Esophagus muscularis mucosa (tissue), 4 donors: ENCODE measurements at regions not wholly inside any gene's neighbourhood (a gene's known extent, or its start where the extent isn't known, plus 50 kb on each side); places are given as distances from the start of the nearest gene placed in this dataset.

Experiments used
- DNase-seq: peaks from one replicate; pipeline ENCODE4 v3.0.0-alpha.2; 2017; ENCODE audit errors: extremely low spot score
- H3K27ac ChIP-seq, 4 donors: fragments of 200-600 bp; sonication (generic); replicated peaks in 1 of 4; 1 replicate in 3 of 4; 2 replicates in 1 of 4; pipeline ENCODE4 v1.5.1; 2016 to 2019; ENCODE audit warnings: mild to moderate bottlenecking in 1 of 4
- H3K27me3 ChIP-seq, 4 donors: fragments of 200-600 bp; sonication (generic); one replicate each; pipeline versions ENCODE4 v1.5.1 to v1.6.0; 2016 to 2019
- H3K36me3 ChIP-seq, 4 donors: fragments of 200-600 bp; sonication (generic); one replicate each; pipeline ENCODE4 v1.5.1; 2016 to 2019
- H3K4me1 ChIP-seq, 4 donors: fragments of 200-600 bp; sonication (generic); one replicate each; pipeline ENCODE4 v1.5.1; 2016 to 2019
- H3K4me3 ChIP-seq, 4 donors: fragments of 200-600 bp; sonication (generic); 1 replicate in 2 of 4; 2 replicates in 2 of 4; pipeline ENCODE4 v1.5.1; 2016 to 2019; ENCODE audit warnings: mild to moderate bottlenecking in 4 of 4, moderate library complexity in 1 of 4
- H3K9me3 ChIP-seq, 4 donors: fragments of 200-600 bp; sonication (generic); 1 replicate in 3 of 4; 2 replicates in 1 of 4; pipeline ENCODE4 v1.5.1; 2016 to 2019
- EP300 ChIP-seq: sonication (generic); formaldehyde crosslinking; IDR thresholded peaks from one replicate; pipeline ENCODE4 v1.6.1; 2017; ENCODE audit warnings: antibody characterized with exemption
- POLR2A ChIP-seq: fragments of 450-650 bp; IDR thresholded peaks from one replicate; pipeline ENCODE4 v1.6.1; 2017; ENCODE audit warnings: antibody characterized with exemption, moderate library complexity, mild to moderate bottlenecking, low read depth
- POLR2AphosphoS5 ChIP-seq, 2 donors: sonication (generic); formaldehyde crosslinking; IDR thresholded peaks; one replicate each; pipeline ENCODE4 v1.6.1; 2017; ENCODE audit warnings: antibody characterized with exemption in 2 of 2
- WGBS: methylation state at CpG from one replicate; pipeline ENCODE4 v1.1.5; 2018; 5-methylcytosine and 5-hydroxymethylcytosine counted together
- intact Hi-C: fragments of 100-400 bp; cut with DNase I; formaldehyde crosslinking; loops from one replicate; pipeline ENCODE4 v1.15.1; 2023
- TF ChIP-seq, protein P1 (sequence below), 3 experiments: fragments of 200-600 bp in 2 of 3; fragments of 450-650 bp in 1 of 3; sonication (generic) in 2 of 3; IDR thresholded peaks; one replicate each; pipeline ENCODE4 v1.5.1; 2017 to 2019; ENCODE audit warnings: antibody characterized with exemption in 3 of 3, mild to moderate bottlenecking in 2 of 3, moderate library complexity in 1 of 3

- H3K27ac ChIP-seq, result peak overlapping the region in 3 of 4 donors; percentile 20 to 41 (median 28)
- TF ChIP-seq POLR2AphosphoS5 (IDR thresholded peaks at IDR 0.05) (peak in 1 of 2 donors; percentile 12), EP300 (no peak)
- intact Hi-C loops, result no loop called here
- H3K36me3 ChIP-seq, result no peaks in the 10 kb centered on the region
- DNase-seq, result peak; percentile 68
- H3K9me3 ChIP-seq, result no peaks in the 10 kb centered on the region
- H3K27me3 ChIP-seq, result no peaks in the 10 kb centered on the region
- H3K4me1 ChIP-seq, result peaks cover 0 to 6% (median 0%) of the 10 kb centered on the region in 4 donors
- WGBS, result 66% methylated on average over 5 of the region's 5 CpGs
- no peak overlapping the region for H3K4me3 ChIP-seq
Measured at GRCh38 chr7:28301148-28301641, 111.1 kb upstream of the CREB5 start.

- no peak for DNase-seq
- H3K4me1 ChIP-seq, result peaks cover 0 to 1% (median 0%) of the 10 kb centered on the region in 4 donors
- H3K4me3 ChIP-seq, result no peak overlapping the region
- H3K27ac ChIP-seq, result no peak overlapping the region
- no peak for TF ChIP-seq POLR2AphosphoS5 (IDR thresholded peaks at IDR 0.05)
- H3K36me3 ChIP-seq, result no peaks in the 10 kb centered on the region
- intact Hi-C loops, result no loop called here
- H3K27me3 ChIP-seq, result no peaks in the 10 kb centered on the region
- H3K9me3 ChIP-seq, result no peaks in the 10 kb centered on the region
Measured at GRCh38 chr7:28304290-28304689, 108.0 kb upstream of the CREB5 start.

DNA sequence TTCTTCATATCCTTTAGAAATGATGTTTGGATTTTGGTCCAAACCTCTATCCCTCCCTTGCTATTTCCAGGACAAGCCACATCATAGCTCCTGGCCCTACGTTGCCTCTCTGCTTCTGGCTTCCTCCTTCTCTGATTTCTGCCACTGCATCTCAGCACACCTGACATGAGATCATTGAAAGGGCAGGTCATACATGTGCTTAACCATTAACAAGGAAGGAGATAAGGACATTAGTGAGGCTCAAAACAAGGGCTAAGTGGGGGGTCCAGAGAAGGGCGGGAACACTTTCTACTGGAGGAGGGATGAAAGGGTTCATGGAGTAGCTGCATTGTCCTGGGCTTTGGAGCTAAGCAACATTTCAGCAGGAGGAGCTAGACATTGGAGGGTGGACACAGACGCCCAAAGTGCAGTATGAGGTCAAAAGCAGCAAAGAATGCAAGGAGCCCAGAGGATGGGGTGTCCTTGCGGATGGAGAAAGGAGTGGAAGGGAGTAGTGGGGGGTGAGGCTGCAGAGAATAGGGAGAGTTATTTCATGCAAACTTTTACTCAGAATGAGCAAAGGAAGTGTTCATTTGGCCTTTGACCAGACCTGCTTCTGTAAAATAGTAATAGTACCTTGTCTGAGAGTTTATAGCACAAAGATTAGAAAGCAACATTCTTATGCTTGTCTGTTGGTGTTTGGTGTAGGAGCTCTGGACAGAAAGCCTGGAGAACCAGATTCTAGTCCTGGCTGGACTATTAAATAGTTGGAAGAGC is 102.4 kb upstream of the CREB5 start:
- H3K9me3 ChIP-seq, result no peaks in the 10 kb centered on the region
- H3K4me1 ChIP-seq, result no peaks in the 10 kb centered on the region
- H3K4me3 ChIP-seq, result no peak overlapping the region
- WGBS, result 68% methylated on average over 4 of the region's 4 CpGs
- intact Hi-C loops, result no loop called here
- DNase-seq, result peak; percentile 75
- no peak overlapping the region for H3K27ac ChIP-seq
- H3K36me3 ChIP-seq, result no peaks in the 10 kb centered on the region
- no peak for TF ChIP-seq POLR2A
- TF ChIP-seq EP300, result no peak
- TF ChIP-seq, protein P1, sequence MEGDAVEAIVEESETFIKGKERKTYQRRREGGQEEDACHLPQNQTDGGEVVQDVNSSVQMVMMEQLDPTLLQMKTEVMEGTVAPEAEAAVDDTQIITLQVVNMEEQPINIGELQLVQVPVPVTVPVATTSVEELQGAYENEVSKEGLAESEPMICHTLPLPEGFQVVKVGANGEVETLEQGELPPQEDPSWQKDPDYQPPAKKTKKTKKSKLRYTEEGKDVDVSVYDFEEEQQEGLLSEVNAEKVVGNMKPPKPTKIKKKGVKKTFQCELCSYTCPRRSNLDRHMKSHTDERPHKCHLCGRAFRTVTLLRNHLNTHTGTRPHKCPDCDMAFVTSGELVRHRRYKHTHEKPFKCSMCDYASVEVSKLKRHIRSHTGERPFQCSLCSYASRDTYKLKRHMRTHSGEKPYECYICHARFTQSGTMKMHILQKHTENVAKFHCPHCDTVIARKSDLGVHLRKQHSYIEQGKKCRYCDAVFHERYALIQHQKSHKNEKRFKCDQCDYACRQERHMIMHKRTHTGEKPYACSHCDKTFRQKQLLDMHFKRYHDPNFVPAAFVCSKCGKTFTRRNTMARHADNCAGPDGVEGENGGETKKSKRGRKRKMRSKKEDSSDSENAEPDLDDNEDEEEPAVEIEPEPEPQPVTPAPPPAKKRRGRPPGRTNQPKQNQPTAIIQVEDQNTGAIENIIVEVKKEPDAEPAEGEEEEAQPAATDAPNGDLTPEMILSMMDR (IDR thresholded peaks at IDR 0.05), result no peak
- no peak for TF ChIP-seq POLR2AphosphoS5 (IDR thresholded peaks at IDR 0.05)
- peaks cover 0 to 16% (median 0%) of the 10 kb centered on the region in 4 donors for H3K27me3 ChIP-seq

GRCh38 chr7:28310460-28310848 is 101.9 kb upstream of the CREB5 start:
- TF ChIP-seq POLR2A, result no peak
- no peak for TF ChIP-seq POLR2AphosphoS5 (IDR thresholded peaks at IDR 0.05)
- H3K27ac ChIP-seq, result no peak overlapping the region
- peaks cover 0 to 3% (median 0%) of the 10 kb centered on the region in 4 donors for H3K4me1 ChIP-seq
- DNase-seq, result no peak
- no peaks in the 10 kb centered on the region for H3K9me3 ChIP-seq
- H3K36me3 ChIP-seq, result no peaks in the 10 kb centered on the region
- H3K4me3 ChIP-seq, result no peak overlapping the region
- 80% methylated on average over 6 of the region's 6 CpGs for WGBS
- H3K27me3 ChIP-seq, result peaks cover 0 to 19% (median 0%) of the 10 kb centered on the region in 4 donors
- intact Hi-C loops, result no loop called here

GRCh38 chr7:28311670-28312069 is 100.6 kb upstream of the CREB5 start:
- intact Hi-C loops, result no loop called here
- no peak for TF ChIP-seq POLR2AphosphoS5 (IDR thresholded peaks at IDR 0.05)
- TF ChIP-seq EP300, result no peak
- TF ChIP-seq, protein P1 (IDR thresholded peaks at IDR 0.05), result no peak
- TF ChIP-seq POLR2A, result no peak
- Histone ChIP-seq H3K36me3 (no peaks in the 10 kb centered on the region), H3K9me3 (no peaks in the 10 kb centered on the region), H3K27ac (no peak overlapping the region), H3K4me1 (peaks cover 0 to 6% (median 2%) of the 10 kb centered on the region in 4 donors), H3K4me3 (no peak overlapping the region), H3K27me3 (peaks cover 0 to 27% (median 0%) of the 10 kb centered on the region in 4 donors)
- no peak for DNase-seq
- WGBS, result 86% methylated on average over 12 of the region's 12 CpGs

GRCh38 chr7:28312948-28313347 is 99.4 kb upstream of the CREB5 start:
- WGBS, result 97% methylated on average over 6 of the region's 6 CpGs
- Histone ChIP-seq H3K36me3 (no peaks in the 10 kb centered on the region), H3K9me3 (no peaks in the 10 kb centered on the region), H3K4me3 (no peak overlapping the region), H3K27ac (no peak overlapping the region), H3K4me1 (peaks cover 0 to 6% (median 2%) of the 10 kb centered on the region in 4 donors), H3K27me3 (peaks cover 0 to 27% (median 0%) of the 10 kb centered on the region in 4 donors)
- no peak for DNase-seq
- TF ChIP-seq EP300, result no peak
- intact Hi-C loops, result no loop called here
